ENCODE measurements at regions not wholly inside any gene's neighbourhood (a gene's known extent, or its start where the extent isn't known, plus 50 kb on each side); places are given as distances from the start of the nearest gene placed in this dataset.

GRCh38 chr18:70380915-70381896 lies 92.4 kb downstream of the SOCS6 start:
- TF ChIP-seq POLR2A (IDR thresholded peaks at IDR 0.05) (no peak), CTCF (IDR thresholded peaks at IDR 0.05 in 4 of 5, conservative IDR thresholded peaks at IDR 0.05 in 1 of 5) (no peak)
